Activated CD8-positive, alpha-beta memory T cell treated with anti-CD3 and anti-CD28 coated beads for 48 hours (primary cell): ENCODE measurements at regions not wholly inside any gene's neighbourhood (a gene's known extent, or its start where the extent isn't known, plus 50 kb on each side); places are given as distances from the start of the nearest gene placed in this dataset.

Source experiments
- DNase-seq, 3 experiments: peaks; one replicate each; pipeline ENCODE4 v3.0.0-alpha.2; 2020; ENCODE audit warnings: low read depth in 2 of 3, low spot score in 2 of 3

DNA sequence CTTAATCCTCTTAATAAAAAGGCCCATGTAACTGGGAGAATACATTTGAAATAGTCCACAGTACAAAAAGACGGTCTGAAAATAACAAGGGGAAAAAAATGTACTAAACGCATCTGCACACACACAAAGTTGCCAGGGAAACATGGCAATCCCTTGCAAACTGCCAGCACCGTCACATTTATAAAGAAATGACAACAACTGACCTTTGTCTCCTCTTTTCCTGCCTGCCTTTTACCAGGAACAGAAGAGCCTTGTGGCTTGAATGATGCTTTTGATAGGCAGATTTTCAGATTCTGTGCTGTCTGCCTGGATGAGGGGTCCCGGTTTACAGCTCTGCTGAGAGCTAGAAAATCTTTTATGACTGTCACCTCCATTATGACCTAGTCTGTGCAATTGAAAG, 308.6 kb upstream of the ZFP64 start:
- DNase-seq, result no peak

DNA sequence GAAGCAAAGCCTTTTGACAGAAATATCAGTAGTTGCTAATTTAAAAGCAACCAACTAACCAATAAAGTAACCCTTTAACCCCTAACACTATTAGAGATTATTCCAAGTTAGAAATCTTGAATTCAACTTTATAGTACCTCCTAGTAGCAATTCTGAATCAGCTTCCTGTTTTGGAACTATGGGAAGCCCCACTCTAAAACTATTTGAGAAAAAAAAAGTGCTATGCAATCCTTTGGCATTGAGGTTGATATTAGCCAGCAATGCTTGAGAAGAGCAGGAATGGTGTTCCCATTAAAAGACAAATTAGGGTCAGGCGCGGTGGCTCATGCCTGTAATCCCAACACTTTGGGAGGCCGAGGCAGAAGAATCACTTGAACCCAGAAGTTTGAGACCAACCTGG, 306.2 kb upstream of the ZFP64 start:
- DNase-seq, result no peak

DNA sequence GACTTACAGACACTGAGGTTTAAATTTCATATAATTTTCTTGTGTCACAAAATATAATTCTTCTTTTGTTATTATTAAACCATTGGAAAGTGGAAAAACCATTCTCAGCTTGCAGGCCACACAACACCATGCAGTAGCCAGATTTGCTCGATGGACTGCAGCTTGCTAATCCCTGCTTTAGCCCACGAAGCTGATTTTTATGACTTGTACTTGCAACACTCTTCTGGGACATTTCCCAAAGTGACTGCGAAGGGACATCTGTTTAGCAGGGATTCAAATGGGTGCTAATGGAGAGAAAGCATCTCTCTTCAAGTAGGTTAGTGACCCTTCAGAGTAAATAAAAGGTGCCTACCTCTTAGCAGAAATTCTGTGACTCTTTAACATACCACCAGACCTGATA, 304.6 kb upstream of the ZFP64 start:
- DNase-seq, result no peak

DNA sequence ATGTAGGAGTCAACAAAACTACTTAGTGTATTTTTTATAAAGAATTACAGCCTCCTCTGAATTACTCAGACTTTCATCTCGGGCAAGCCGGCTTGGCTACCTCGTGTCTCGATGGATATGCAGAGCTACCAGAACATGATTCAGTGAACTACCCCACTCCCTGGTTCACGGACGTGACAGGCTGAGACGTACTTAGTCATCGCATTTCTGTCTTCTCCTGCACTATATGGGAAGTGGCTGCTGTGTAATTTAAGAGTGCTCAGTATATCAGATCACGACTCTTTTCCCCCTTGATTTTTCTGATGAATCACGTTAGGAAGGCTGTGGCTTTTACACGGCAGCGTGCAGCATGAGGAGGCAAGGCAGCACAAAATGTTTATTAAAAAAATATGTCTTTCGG, 302.7 kb upstream of the ZFP64 start:
- DNase-seq, result peak in 1 of 3 experiments; percentile 18

DNA sequence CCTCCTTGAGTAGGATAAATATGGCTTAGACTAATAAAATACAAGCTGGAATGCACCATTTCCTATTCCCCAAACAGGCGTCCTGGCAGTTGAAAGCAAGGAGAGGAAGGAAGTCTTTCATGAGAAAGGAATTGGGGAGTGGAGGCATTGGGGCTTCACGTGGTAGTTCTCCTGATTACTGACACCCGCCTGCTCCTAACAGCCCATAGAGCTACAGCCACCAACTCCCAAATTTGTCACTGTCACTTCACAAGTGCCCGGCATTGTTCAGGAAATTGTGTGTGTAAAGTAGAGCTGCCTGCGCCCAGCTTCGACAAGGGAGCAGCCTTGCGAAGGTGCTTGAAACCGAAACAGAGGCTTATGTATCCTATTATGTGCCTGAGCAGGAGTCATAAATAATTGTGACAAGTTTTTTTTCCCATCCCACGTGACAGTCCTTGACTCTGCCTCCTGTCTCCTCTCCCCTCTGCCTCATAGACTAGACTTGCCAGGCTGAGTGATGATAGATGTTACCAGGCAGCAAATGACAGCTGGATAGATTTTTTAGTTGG, 301.7 kb upstream of the ZFP64 start:
- no peak for DNase-seq

DNA sequence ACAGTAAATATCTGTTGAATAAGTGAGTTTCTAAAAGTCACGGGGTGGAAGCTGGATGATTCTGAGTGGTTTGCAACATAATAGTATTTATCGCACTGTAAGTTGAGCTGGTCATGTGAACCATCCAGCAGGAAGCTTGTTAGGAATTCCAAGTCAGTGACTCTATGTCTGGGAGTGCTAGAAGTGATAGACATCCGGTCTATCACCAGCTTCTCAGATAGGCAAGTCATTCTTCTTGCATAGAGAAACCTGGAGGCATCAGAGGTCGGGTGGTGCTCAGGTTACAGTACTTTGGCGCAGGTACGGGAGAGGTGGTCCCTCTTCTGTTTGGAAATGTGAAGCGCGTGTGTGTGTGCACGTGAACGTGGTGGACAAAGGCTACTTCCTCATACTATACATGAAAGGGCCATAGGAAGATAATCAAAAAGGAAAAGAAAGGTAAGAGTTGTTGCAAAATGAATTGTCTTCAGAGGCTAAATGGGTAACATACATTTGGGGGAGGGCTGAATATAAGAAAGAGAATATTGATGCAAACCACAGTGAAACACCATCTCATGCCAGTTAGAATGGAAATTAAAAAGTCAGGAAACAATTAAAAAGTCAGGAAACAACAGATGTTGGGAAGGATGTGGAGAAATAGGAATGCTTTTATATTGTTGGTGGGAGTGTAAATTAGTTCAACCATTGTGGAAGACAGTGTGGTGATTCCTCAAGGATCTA, 299.3 kb upstream of the ZFP64 start:
- no peak for DNase-seq

DNA sequence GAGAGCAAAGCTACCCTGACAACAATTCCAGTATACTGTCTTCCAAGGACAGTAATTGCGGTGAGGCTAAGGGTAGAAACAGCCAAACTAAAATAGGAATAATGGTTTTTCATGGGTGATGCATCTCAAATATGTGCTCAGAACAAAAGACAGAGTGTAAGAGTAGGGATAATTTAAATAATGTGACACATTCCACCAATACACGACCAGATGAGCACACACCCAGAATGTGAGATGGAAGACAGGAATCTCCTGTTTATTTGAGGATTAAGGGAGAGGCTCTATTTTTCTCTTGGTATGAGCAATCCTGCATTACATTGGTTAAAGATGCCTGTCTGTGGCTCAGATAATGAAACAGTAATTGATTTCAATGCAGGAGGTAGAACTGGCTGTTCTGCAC, 292.9 kb upstream of the ZFP64 start:
- DNase-seq, result no peak

DNA sequence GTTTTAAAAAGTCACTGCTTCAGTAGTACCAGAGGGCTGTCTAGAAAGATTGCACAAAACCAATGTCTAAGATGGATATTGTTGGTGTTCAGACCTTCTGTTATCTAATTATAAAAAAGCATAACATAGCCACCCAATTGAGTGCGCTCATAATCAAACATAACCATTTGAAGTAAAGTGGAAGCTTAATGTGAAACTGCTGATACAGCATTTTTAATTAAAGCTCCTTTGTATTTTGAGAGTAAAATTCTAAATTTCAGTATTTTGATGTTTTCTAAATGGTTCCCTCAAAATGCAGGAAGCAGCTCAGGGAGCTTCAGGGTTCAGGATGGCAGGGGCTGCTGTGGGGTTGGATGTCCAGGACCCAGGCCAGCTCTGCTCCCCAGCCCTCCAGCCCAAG, 291.8 kb upstream of the ZFP64 start:
- no peak for DNase-seq

DNA sequence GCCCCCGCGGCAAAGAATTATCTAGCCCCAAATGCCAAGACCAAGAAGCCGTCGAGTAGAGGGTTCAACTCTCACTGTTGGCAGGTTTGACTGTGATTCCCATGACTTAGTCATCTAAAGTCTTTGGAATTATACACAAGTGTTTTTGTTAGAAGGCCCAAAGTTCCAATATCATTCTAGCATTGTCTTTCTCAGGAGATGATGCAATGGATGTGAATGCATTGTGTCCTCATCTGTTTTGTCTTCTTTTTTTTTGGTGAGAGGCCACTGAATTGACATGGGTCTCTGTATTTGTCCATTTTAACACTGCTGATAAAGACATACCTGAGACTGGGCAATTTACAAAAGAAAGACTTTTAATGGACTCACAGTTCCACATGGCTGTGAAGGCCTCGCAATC, 290.5 kb upstream of the ZFP64 start:
- no peak for DNase-seq

DNA sequence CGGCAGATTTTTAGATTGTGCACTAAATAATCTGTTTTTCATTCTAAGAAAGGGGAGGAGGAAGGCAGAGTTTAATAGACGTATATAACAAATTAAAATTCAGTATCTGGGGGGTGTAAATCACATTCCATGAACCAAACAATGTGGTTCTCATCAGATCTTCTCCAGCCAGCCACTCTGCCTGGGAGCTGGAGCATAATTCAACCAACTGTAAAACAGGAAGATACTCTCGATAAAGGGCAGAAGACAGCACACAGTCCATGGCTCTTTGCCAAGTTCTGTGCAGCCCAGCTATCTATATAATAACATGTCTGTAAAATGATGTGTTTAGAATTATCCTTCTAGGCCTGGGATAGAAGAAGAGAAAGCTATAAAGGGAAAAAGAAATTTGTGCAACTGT, 289.9 kb upstream of the ZFP64 start:
- DNase-seq, result no peak

DNA sequence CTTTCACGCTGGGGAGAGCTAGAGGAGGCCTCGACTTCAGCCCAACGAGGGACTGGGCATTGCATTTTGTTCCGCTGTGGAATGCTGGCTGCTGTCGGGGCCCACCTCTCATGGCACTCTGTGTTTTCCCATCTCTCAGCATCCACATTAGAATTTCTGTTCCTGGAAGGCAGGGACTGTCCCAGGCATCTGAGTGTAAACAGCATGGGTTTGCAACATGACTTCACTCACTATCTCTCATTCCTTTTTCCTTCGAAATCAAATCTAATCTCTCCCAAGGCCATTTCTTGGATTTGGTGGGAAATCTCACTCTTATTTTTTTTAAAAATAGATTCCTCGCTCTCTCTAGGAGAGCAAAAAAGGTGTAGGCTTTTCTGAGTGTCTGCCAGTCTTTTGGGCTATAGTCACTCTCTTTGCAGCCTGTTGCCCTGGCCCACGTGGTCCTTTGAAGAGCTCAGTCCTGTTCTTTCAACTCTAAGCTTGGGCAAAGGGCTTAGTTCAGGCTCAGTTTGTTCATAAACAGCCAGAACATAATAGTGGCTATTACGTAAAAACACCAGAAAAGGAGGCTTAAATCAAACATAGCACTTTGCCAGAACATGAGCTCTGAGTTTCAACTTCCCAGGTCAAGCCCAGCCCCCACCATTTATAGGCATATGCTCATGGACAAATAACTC, 284.6 kb upstream of the ZFP64 start:
- DNase-seq, result no peak

DNA sequence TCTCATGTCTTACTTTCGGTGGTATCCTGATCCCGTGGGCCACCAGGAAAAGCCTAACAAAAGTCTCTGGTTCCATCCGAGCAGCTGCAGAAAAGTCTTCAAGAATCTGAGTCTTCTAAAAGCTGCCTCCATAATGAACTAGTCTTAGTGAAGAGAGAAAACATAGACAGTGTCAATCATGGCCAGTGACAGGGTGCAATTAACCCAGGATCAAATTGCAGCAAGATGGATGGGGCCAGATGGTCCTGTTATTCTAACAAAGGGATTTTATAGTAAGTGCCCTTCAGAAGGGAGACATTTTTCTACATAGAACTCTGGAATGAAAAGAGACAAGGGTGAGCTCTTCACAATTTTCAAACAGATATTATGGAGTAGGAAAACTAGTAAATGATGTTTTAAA, 281.6 kb upstream of the ZFP64 start:
- DNase-seq, result no peak

DNA sequence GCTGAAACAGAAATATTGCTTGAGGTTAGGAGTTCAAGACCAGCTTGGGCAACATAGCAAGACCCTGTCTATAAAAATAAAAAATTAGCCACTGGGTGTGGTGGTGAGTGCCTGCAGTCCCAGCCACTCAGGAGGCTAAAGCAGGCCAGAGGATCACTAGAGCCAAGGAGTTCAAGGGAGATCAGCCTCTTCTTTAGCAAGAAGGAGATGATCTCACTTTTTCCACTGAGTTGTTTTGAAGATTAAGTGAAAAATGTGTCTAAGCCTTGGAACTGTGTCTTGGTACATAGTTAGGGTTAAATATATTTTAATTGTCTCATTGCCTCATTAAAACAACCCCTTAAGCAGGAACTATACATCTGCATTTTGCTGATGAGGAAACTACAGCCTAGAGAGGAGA, 279.0 kb upstream of the ZFP64 start:
- DNase-seq, result no peak

DNA sequence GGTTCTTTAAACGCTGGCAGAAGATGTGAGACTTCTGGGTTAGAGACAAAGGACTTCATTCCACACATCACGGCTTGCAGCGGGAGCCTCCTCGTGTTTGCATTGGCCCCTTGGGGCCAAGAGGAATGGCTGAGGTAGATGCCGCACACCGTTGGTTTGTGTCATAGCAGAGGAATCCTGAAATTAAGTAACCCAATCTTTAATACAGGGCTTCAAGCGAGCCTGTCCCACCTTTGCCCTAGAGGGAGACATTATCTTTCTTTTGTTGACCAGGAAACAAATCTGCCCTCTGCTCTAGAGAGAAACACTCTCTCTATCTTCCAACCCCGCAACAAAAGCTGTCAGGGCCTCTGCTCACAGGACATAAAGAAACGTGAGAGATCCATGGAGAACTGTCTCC, 277.5 kb upstream of the ZFP64 start:
- DNase-seq, result no peak

DNA sequence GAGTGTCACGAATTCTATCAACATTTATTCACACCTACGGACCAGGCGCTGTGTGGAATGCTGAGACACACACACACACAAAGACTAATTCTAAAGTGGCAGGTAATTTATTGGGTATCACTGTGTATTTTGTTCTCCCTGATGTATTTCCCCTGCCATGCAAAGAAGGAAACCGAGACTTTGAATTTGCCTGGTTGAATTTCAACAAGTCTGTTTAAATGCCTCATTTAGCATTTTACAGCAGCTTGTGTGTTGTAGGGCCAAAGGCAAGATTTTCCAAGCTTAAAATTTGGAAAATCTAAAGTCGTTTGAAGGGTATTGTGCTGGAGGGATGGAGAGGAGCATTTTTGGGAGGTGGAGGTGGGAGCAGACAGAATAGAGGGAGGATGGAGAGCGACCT, 274.4 kb upstream of the ZFP64 start:
- no peak for DNase-seq

DNA sequence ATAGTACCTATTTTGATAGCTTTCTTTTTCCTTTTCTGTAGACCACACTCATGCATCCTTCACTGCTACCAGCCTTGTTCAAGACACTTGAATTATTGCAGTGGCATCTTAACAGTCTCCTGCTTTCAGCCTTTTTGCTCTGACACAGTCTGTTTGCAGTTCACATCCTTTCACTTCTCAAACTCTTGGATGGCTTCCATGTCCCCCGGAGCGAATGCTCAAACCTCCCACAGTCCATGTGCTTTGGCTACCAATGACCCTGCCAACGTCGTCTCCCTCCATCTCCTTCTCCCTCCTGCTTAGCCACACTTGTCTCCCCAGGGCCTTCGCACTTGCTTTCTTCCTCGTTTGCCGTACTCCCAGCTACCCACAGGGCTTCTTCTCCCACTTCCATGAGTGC, 270.0 kb upstream of the ZFP64 start:
- no peak for DNase-seq

DNA sequence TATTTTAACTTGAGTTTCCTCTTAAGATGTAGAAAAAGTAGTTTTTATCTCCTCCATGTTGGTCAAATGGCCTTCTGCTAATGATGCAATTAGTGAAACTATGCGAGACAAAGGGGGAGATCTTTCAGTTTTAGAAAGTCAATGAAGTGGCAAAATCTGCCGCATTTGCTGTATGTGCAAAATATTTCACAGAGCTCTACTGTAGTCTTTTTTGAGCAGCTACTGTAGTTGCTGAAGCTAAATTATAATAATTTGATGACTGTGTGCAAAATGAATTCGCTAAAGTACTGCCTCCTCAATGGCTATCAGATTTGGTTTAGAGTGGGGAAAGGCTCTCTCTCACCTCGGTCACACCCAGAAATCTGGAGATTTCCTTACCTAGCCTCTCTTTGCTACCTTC, 267.6 kb upstream of the ZFP64 start:
- no peak for DNase-seq

DNA sequence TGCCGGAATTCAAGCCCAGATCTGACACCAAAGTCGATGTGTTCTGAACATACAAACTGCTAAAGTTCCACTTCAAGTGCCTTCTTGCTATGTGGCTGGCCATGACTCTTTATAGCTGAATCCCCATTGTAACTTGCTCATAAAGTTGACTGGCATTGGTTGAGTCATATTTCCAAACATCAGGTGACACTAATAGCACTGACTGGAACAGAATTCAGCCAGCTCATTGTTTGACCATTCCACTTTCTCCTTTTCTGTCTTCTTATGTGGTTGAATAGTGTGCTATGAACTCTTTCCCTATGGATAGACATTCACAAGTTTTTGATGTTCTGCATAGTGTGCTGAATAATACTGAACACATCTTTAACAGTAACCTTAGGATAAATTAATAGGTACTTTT, 266.2 kb upstream of the ZFP64 start:
- no peak for DNase-seq

DNA sequence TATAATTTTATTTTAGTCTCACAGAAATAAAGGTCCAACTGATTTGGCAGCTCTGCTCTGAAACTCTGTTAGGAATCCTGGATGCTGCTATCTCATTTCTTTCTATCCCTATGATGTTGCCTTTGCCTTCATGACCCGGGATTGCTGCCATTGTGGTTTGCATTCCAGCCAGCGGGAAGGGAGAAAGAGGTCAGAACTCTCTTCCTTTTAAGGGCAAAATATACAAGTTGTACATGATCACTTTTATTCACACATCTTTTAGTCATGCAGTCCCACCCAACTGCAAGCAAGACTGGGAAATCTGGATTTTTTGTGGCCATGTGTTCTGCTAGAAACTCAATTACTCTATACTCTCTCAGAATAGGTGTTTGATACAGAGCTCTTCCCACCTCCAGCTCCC, 263.1 kb upstream of the ZFP64 start:
- DNase-seq, result no peak

DNA sequence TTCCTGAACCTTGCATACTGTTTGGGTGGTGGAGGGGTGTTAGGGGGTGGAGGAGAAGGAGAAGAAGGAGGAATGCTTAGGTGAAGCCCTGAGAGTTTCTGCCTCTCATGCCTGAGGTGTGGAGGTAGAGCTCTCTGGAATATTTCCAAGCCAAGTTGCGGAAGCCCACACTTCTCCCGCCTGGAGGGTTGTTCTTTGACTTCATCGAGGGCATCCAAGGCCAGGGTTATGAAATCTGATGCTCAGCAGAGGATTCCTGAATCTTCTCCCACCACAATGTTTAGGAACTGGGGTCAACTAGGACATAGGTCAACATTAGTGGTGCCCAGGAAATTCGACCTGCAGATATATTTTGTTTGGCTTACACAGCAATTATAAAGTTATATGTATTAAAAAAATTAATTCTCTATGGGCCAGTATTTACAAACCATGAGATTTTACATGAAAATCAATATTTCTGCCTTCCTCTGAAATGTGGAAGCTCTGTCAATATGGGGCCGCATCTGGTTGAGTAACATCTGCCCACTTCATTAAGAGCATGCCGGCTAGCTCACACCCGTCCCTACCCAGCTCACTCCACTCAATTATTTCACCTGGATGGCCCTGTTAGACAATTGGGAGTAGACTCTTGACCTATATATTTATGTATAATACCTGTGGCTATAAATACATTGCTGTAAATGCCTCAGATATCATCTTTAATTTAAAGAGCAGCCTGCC, 257.1 kb upstream of the ZFP64 start:
- no peak for DNase-seq

DNA sequence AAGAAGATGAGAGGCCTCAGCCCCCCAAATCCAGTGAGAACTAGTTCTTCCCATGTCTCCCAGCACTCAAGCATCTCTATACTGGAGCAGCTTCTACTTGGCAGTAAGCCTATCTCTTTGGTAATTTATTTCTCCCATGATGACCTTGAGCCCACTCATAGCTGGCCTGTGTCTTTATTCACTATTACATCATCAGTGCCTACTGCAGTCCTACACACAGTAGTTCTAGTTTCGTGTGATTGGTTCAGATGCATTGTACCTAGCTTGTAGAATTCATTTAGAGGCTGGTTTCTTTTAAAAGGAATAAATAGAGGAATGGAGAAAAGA, 255.6 kb upstream of the ZFP64 start:
- no peak for DNase-seq

DNA sequence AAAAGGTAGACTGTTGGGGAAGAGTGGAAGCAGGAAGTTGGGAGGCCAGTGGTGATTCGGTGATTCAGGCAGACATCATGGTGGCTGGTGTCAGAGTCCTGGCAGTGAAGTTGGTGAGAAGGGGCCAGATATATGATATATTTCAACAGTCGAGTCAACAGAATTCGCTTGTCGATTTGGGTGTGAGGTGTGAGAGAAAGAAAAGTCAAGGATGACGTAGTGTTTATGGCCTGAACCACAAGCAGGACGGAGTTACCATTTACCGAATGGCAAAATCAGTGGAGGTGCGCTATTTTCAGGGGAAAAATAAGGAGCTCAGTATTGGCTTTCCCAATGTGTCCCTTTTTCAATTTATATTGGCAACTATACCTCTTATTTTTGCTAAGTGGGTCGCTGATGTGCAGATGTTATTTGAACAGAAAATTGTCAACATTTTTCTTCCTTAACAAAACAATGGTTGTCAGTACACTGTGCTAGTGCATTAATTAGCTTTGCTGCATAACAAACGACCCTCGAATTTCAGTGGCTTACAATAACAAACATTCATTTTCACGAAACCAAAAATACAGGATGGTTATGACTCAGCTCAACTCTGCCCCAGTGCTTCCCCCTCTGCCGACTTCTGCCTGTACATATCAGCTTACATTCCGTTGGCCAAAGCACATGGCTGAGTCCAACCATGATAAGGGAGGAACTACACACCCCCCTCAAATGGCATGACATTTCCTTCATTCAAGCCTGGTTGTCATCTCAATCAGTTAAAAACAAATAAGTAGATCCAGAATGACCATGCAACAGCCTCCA, 255.0 kb upstream of the ZFP64 start:
- DNase-seq, result no peak
